ENCODE measurements at regions not wholly inside any gene's neighbourhood (a gene's known extent, or its start where the extent isn't known, plus 50 kb on each side); places are given as distances from the start of the nearest gene placed in this dataset.

GRCh38 chr3:28053759-28054158 is 187.7 kb upstream of the CMC1 start:
- TF ChIP-seq CTCF (IDR thresholded peaks at IDR 0.05; ENCODE audit: low read depth, low read length, poor library complexity, severe bottlenecking) (no peak), EZH2phosphoT487 (IDR thresholded peaks at IDR 0.05; ENCODE audit: borderline replicate concordance, low read length) (no peak)

Measured in DOHH2 (cell line).